ENCODE measurements at regions not wholly inside any gene's neighbourhood (a gene's known extent, or its start where the extent isn't known, plus 50 kb on each side); places are given as distances from the start of the nearest gene placed in this dataset.

- no peak for TF ChIP-seq CTCF (IDR thresholded peaks at IDR 0.05; ENCODE audit: low read length)
- no peak for TF ChIP-seq EZH2 (optimal IDR thresholded peaks at IDR 0.05; ENCODE audit: low read depth, low read length)
- no peak for TF ChIP-seq EZH2phosphoT487 (IDR thresholded peaks at IDR 0.05; ENCODE audit: low read length)
Observed at GRCh38 chr12:19751078-19751477, 311.8 kb downstream of the AEBP2 start.
